CD4-positive, alpha-beta T cell (primary cell): ENCODE measurements at regions not wholly inside any gene's neighbourhood (a gene's known extent, or its start where the extent isn't known, plus 50 kb on each side); places are given as distances from the start of the nearest gene placed in this dataset.

ENCODE experiments used
- ATAC-seq: fragments of 200-7000 bp; cut with Tn5 transposase; one replicate; pipeline ENCODE4 v1.10.0; 2022; ENCODE audit warnings: mild to moderate bottlenecking; ENCODE audit not compliant: poor library complexity
- CTCF ChIA-PET: fragments of 350-600 bp; sonication (Branson Sonifier 250); formaldehyde crosslinking; loops from one replicate; lab custom pipeline; 2021; ENCODE audit warnings: antibody characterized with exemption, inconsistent platforms; lab: Charles Lee
- POLR2A ChIA-PET: fragments of 350-600 bp; sonication (Branson Sonifier 250); formaldehyde crosslinking; loops from one replicate; lab custom pipeline; 2021; ENCODE audit warnings: antibody characterized with exemption, inconsistent platforms; lab: Charles Lee
- DNase-seq, 14 experiments: peaks; one replicate each; pipeline ENCODE4 v3.0.0-alpha.2; 2013 to 2020; ENCODE audit warnings: mixed read lengths in 2 of 14
- H3K27ac ChIP-seq, 2 donors: one replicate each; pipeline versions ENCODE4 v1.5.1 to v1.7.0; 2013; ENCODE audit warnings: low read length in 2 of 2, low read depth in 1 of 2, mild to moderate bottlenecking in 1 of 2
- H3K27me3 ChIP-seq, 2 experiments: 1 replicate in 1 of 2; 2 replicates in 1 of 2; pipeline versions ENCODE4 v1.6.1 to v1.7.0; 2013; ENCODE audit warnings: low read length in 2 of 2, control low read depth in 1 of 2, mild to moderate bottlenecking in 1 of 2, moderate library complexity in 1 of 2; ENCODE audit not compliant: insufficient read depth in 2 of 2, control insufficient read depth in 1 of 2
- H3K36me3 ChIP-seq: one replicate; pipeline ENCODE4 v1.6.1; 2013; ENCODE audit warnings: low read length, control low read depth; ENCODE audit not compliant: insufficient read depth
- H3K4me1 ChIP-seq: one replicate; pipeline ENCODE4 v1.6.1; 2013; ENCODE audit warnings: low read length, control low read depth; ENCODE audit not compliant: insufficient read depth
- H3K4me3 ChIP-seq: one replicate; pipeline ENCODE4 v1.5.1; 2013; ENCODE audit warnings: mild to moderate bottlenecking, low read length, moderate library complexity
- H3K9me3 ChIP-seq, 2 experiments: 1 replicate in 1 of 2; 2 replicates in 1 of 2; pipeline versions ENCODE4 v1.6.1 to v1.7.0; 2013; ENCODE audit warnings: low read length in 2 of 2, mild to moderate bottlenecking in 2 of 2, control low read depth in 1 of 2, moderate library complexity in 1 of 2; ENCODE audit not compliant: control insufficient read depth in 1 of 2, insufficient read depth in 1 of 2
- H3K27ac Mint-ChIP-seq: one replicate; pipeline ENCODE4 v1.8.0; 2020; ENCODE audit warnings: mixed read lengths
- H3K27me3 Mint-ChIP-seq: one replicate; pipeline ENCODE4 v1.8.0; 2021; ENCODE audit warnings: mixed read lengths
- H3K36me3 Mint-ChIP-seq: one replicate; pipeline ENCODE4 v1.8.0; 2021; ENCODE audit warnings: low read depth, mixed read lengths
- H3K4me1 Mint-ChIP-seq: one replicate; pipeline ENCODE4 v1.8.0; 2021; ENCODE audit warnings: low read depth, mixed read lengths
- H3K4me3 Mint-ChIP-seq: one replicate; pipeline ENCODE4 v1.8.0; 2020; ENCODE audit warnings: mild to moderate bottlenecking, mixed read lengths
- H3K9me3 Mint-ChIP-seq: one replicate; pipeline ENCODE4 v1.8.0; 2020; ENCODE audit warnings: mixed read lengths
- CTCF ChIP-seq: fragments of 200-600 bp; IDR thresholded peaks from one replicate; pipeline ENCODE4 v1.8.0; 2022; ENCODE audit warnings: antibody characterized with exemption, mild to moderate bottlenecking
- intact Hi-C, 2 experiments: fragments of 100-400 bp; cut with DNase I in 1 of 2; cut with micrococcal nuclease in 1 of 2; formaldehyde crosslinking; loops; one replicate each; pipeline versions ENCODE4 v1.15.1 to v1.9.0; 2023 to 2025; cut with DNase I, micrococcal nuclease

- ChIA-PET POLR2A (no interaction called here), CTCF (no interaction called here)
- no peaks in the 10 kb centered on the region for H3K36me3 Mint-ChIP-seq
- H3K4me1 Mint-ChIP-seq: no peaks in the 10 kb centered on the region
- no peak for TF ChIP-seq CTCF
- Histone ChIP-seq H3K36me3 (no peaks in the 10 kb centered on the region), H3K9me3 (no peaks in the 10 kb centered on the region), H3K27ac (no peak overlapping the region), H3K4me1 (no peaks in the 10 kb centered on the region), H3K4me3 (no peak overlapping the region), H3K27me3 (no peaks in the 10 kb centered on the region)
- intact Hi-C loops: no loop called here
- H3K27me3 Mint-ChIP-seq: no peaks in the 10 kb centered on the region
- peaks cover 8% of the 10 kb centered on the region for H3K9me3 Mint-ChIP-seq
- H3K4me3 Mint-ChIP-seq: no peak overlapping the region
- H3K27ac Mint-ChIP-seq: no peak overlapping the region
- ATAC-seq (no peak), DNase-seq (no peak)
Measured at GRCh38 chr2:52192656-52193055, 1160.7 kb upstream of the NRXN1 start.

- no peak overlapping the region for H3K27ac Mint-ChIP-seq
- no peak for ATAC-seq
- Histone ChIP-seq H3K27ac (no peak overlapping the region), H3K4me1 (no peaks in the 10 kb centered on the region), H3K27me3 (no peaks in the 10 kb centered on the region), H3K9me3 (peaks cover 0 to 4% of the 10 kb centered on the region in 2 experiments), H3K4me3 (no peak overlapping the region), H3K36me3 (no peaks in the 10 kb centered on the region)
- CTCF ChIA-PET: no interaction called here
- no peaks in the 10 kb centered on the region for H3K27me3 Mint-ChIP-seq
- peaks cover 10% of the 10 kb centered on the region for H3K9me3 Mint-ChIP-seq
- intact Hi-C loops: no loop called here
- no peak for DNase-seq
- no peaks in the 10 kb centered on the region for H3K36me3 Mint-ChIP-seq
- H3K4me1 Mint-ChIP-seq: no peaks in the 10 kb centered on the region
- POLR2A ChIA-PET: no interaction called here
- no peak for TF ChIP-seq CTCF
- H3K4me3 Mint-ChIP-seq: no peak overlapping the region
Measured at GRCh38 chr2:52181080-52181479, 1149.1 kb upstream of the NRXN1 start.

- intact Hi-C loops: no loop called here
- Histone ChIP-seq H3K9me3 (no peaks in the 10 kb centered on the region), H3K36me3 (no peaks in the 10 kb centered on the region), H3K4me3 (no peak overlapping the region), H3K4me1 (no peaks in the 10 kb centered on the region), H3K27me3 (no peaks in the 10 kb centered on the region), H3K27ac (no peak overlapping the region)
- TF ChIP-seq CTCF: no peak
- ChIA-PET POLR2A (no interaction called here), CTCF (no interaction called here)
- DNase-seq (no peak), ATAC-seq (no peak)
- Mint-ChIP-seq H3K9me3 (peaks cover 10% of the 10 kb centered on the region), H3K27me3 (no peaks in the 10 kb centered on the region), H3K4me3 (no peak overlapping the region), H3K36me3 (no peaks in the 10 kb centered on the region), H3K4me1 (no peaks in the 10 kb centered on the region), H3K27ac (no peak overlapping the region)
Measured at GRCh38 chr2:52178845-52179244, 1146.9 kb upstream of the NRXN1 start.
